HCT116 (cell line): ENCODE measurements at regions not wholly inside any gene's neighbourhood (a gene's known extent, or its start where the extent isn't known, plus 50 kb on each side); places are given as distances from the start of the nearest gene placed in this dataset.

ENCODE experiments used
- ATAC-seq: fragments of 200-7000 bp; cut with Tn5 transposase; 2 replicates; pipeline ENCODE4 v1.9.1; 2020; ENCODE audit warnings: mild to moderate bottlenecking, moderate library complexity
- BruUV-seq: library from RNA; stranded (reverse); fragments of 400-500 nt; replicated peaks from 2 replicates; lab custom pipeline; 2021; lab: Mats Ljungman, UMichigan
- CTCF ChIA-PET: fragments of 300-600 bp; sonication (Branson Sonifier 250); formaldehyde crosslinking; loops from one replicate; lab custom pipeline; 2021; ENCODE audit warnings: antibody characterized with exemption; lab: Charles Lee
- POLR2A ChIA-PET: fragments of 300-600, 350-600 bp; sonication (Branson Sonifier 250); formaldehyde crosslinking; loops from one replicate; lab custom pipeline; 2021; ENCODE audit warnings: antibody characterized with exemption; lab: Charles Lee
- RAD21 ChIA-PET, 2 experiments: fragments of 300-600 bp; sonication (Branson Sonifier 250); formaldehyde crosslinking; loops; one replicate each; lab custom pipeline; 2023; ENCODE audit warnings: low total read pairs in 2 of 2; ENCODE audit not compliant: uncharacterized antibody in 2 of 2, unreplicated experiment in 2 of 2, low non-redundant PET in 1 of 2; lab: Charles Lee
- DNase-seq: peaks from one replicate; pipeline ENCODE4 v3.0.0-alpha.2; 2010; ENCODE audit warnings: low read depth, low spot score
- H2AFZ ChIP-seq: fragments of 200-600 bp; shearing (Covaris generic), sonication (generic); 2 replicates; pipeline ENCODE4 v1.6.1; 2017; ENCODE audit warnings: low read depth, mixed run types, mixed read lengths, antibody characterized with exemption, low read length; ENCODE audit not compliant: poor library complexity, severe bottlenecking
- H3K27ac ChIP-seq: 2 replicates; pipeline ENCODE4 v1.5.1; 2012; ENCODE audit warnings: low read depth, low read length
- H3K27me3 ChIP-seq: fragments of 200-600 bp; sonication (generic); 2 replicates; pipeline ENCODE4 v1.6.1; 2016; ENCODE audit warnings: mixed run types, low read length, mixed read lengths; ENCODE audit not compliant: insufficient read depth
- H3K36me3 ChIP-seq, 2 experiments: fragments of 200-500 bp in 1 of 2; fragments of 200-600 bp in 1 of 2; sonication (Bioruptor generic) in 1 of 2; sonication (generic) in 1 of 2; 2 replicates each; pipeline versions ENCODE4 v1.5.1 to v1.6.1; 2014 to 2016; ENCODE audit warnings: low read length in 2 of 2, inconsistent platforms in 1 of 2, mixed read lengths in 1 of 2, mixed run types in 1 of 2; ENCODE audit not compliant: insufficient read depth in 2 of 2, control insufficient read depth in 1 of 2
- H3K4me1 ChIP-seq, 2 experiments: fragments of 200-600 bp in 1 of 2; sonication (generic) in 1 of 2; 2 replicates each; pipeline versions ENCODE4 v1.5.1 to v1.6.1; 2012 to 2017; ENCODE audit warnings: low read length in 2 of 2, inconsistent platforms in 1 of 2, mild to moderate bottlenecking in 1 of 2, mixed read lengths in 1 of 2, mixed run types in 1 of 2, moderate library complexity in 1 of 2; ENCODE audit not compliant: insufficient read depth in 2 of 2, control insufficient read depth in 1 of 2
- H3K4me2 ChIP-seq: fragments of 200-600 bp; sonication (generic); 2 replicates; pipeline ENCODE4 v1.6.1; 2017; ENCODE audit warnings: mixed run types, low read length, mixed read lengths
- H3K4me3 ChIP-seq, 2 experiments: fragments of 200-600 bp in 1 of 2; sonication (generic) in 1 of 2; replicated peaks in 1 of 2; 2 replicates each; pipeline ENCODE4 v1.5.1; 2011 to 2016; ENCODE audit warnings: low read length in 2 of 2, control low read depth in 1 of 2, low read depth in 1 of 2, mild to moderate bottlenecking in 1 of 2, mixed read lengths in 1 of 2, mixed run types in 1 of 2
- H3K79me2 ChIP-seq: fragments of 200-600 bp; sonication (generic); 2 replicates; pipeline ENCODE4 v1.6.1; 2017; ENCODE audit warnings: mild to moderate bottlenecking, mixed run types, low read length, moderate library complexity, mixed read lengths; ENCODE audit not compliant: insufficient read depth
- H3K9ac ChIP-seq: fragments of 200-600 bp; sonication (generic); 2 replicates; pipeline ENCODE4 v1.6.1; 2016; ENCODE audit warnings: low read length, mixed read lengths
- H3K9me2 ChIP-seq: fragments of 200-600 bp; sonication (generic), shearing (Covaris generic); 2 replicates; pipeline ENCODE4 v1.6.1; 2017; ENCODE audit warnings: mixed run types, mild to moderate bottlenecking, moderate library complexity; ENCODE audit not compliant: insufficient read depth
- H3K9me3 ChIP-seq, 2 experiments: fragments of 200-500 bp in 1 of 2; fragments of 200-600 bp in 1 of 2; sonication (Bioruptor generic) in 1 of 2; sonication (generic) in 1 of 2; 2 replicates each; pipeline ENCODE4 v1.6.1; 2014 to 2017; ENCODE audit warnings: low read length in 2 of 2, mixed read lengths in 2 of 2, inconsistent platforms in 1 of 2, low read depth in 1 of 2, mild to moderate bottlenecking in 1 of 2, mixed run types in 1 of 2, moderate library complexity in 1 of 2; ENCODE audit not compliant: control insufficient read depth in 1 of 2, insufficient read depth in 1 of 2
- H4K20me1 ChIP-seq: fragments of 200-600 bp; sonication (generic), shearing (Covaris generic); 2 replicates; pipeline ENCODE4 v1.6.1; 2017; ENCODE audit warnings: mixed run types, mild to moderate bottlenecking, moderate library complexity; ENCODE audit not compliant: insufficient read depth
- ATF3 ChIP-seq: IDR thresholded peaks from 2 replicates; pipeline ENCODE4 v1.6.1; 2012
- CBX3 ChIP-seq: IDR thresholded peaks from 2 replicates; pipeline ENCODE4 v1.6.1; 2012; ENCODE audit warnings: low read depth
- EZH2 ChIP-seq: fragments of 200-600 bp; sonication (generic); IDR thresholded peaks from 2 replicates; pipeline ENCODE4 v1.6.1; 2017; ENCODE audit warnings: antibody characterized with exemption, mixed run types
- EZH2phosphoT487 ChIP-seq: fragments of 200-600 bp; IDR thresholded peaks from 2 replicates; pipeline ENCODE4 v1.6.1; 2018; ENCODE audit warnings: antibody characterized with exemption, borderline replicate concordance
- JUND ChIP-seq: IDR thresholded peaks from 2 replicates; pipeline ENCODE4 v1.6.1; 2012
- MAX ChIP-seq: IDR thresholded peaks from 2 replicates; pipeline ENCODE4 v1.6.1; 2012
- SIN3A ChIP-seq: IDR thresholded peaks from 2 replicates; pipeline ENCODE4 v1.6.1; 2012; ENCODE audit warnings: low read depth
- SRF ChIP-seq: IDR thresholded peaks from 2 replicates; pipeline ENCODE4 v1.6.1; 2012; ENCODE audit warnings: low read depth
- YY1 ChIP-seq: IDR thresholded peaks from 2 replicates; pipeline ENCODE4 v1.6.1; 2011; ENCODE audit warnings: low read length, low read depth, moderate library complexity, mild to moderate bottlenecking; ENCODE audit not compliant: insufficient replicate concordance; ENCODE audit errors: extremely low read depth
- ZBTB33 ChIP-seq: IDR thresholded peaks from 2 replicates; pipeline ENCODE4 v1.6.1; 2011; ENCODE audit warnings: mild to moderate bottlenecking, low read length, moderate library complexity; ENCODE audit not compliant: insufficient replicate concordance; ENCODE audit errors: extremely low read depth
- ZFX ChIP-seq: fragments of 450-650 bp; IDR thresholded peaks from 2 replicates; pipeline ENCODE4 v1.6.1; 2017
- ZNF274 ChIP-seq: fragments of 200-500 bp; sonication (Bioruptor generic); IDR thresholded peaks from 2 replicates; pipeline ENCODE4 v1.6.1; 2014; ENCODE audit warnings: mild to moderate bottlenecking, low read depth, low read length, inconsistent platforms
- intact Hi-C: fragments of 100-400 bp; cut with micrococcal nuclease; formaldehyde crosslinking; loops from 2 replicates; pipeline ENCODE4 v1.10.0; 2022

GRCh38 chr18:33517950-33518349 lies 60.1 kb upstream of the ASXL3 start:
- RAD21 ChIA-PET, result no interaction called here
- no peak overlapping the region for H2AFZ ChIP-seq

More at GRCh38 chr18:33517950-33518349, 60.1 kb upstream of the ASXL3 start:
- Histone ChIP-seq H3K27me3 (no peaks in the 10 kb centered on the region), H3K4me2 (no peak overlapping the region), H3K79me2 (no peaks in the 10 kb centered on the region), H3K27ac (no peak overlapping the region), H3K36me3 (no peaks in the 10 kb centered on the region)
- BruUV-seq, result no TSS peak
- TF ChIP-seq SRF (no peak), EZH2phosphoT487 (no peak), JUND (no peak), CBX3 (no peak), ZBTB33 (no peak), YY1 (no peak), ZNF274 (no peak), EZH2 (no peak), SIN3A (no peak), ZFX (no peak), MAX (no peak), ATF3 (no peak)
- TF ChIP-seq, all 23 proteins: peak for 0
- POLR2A ChIA-PET, result no interaction called here
- CTCF ChIA-PET, result no interaction called here
- Histone ChIP-seq H3K9me2 (no peaks in the 10 kb centered on the region), H3K4me3 (no peak overlapping the region), H3K9ac (no peak overlapping the region), H3K9me3 (peaks cover 5 to 8% of the 10 kb centered on the region in 2 experiments; a peak in 2 of 4 replicates), H3K4me1 (no peaks in the 10 kb centered on the region), H4K20me1 (no peaks in the 10 kb centered on the region)
- intact Hi-C loops, result no loop called here
- ATAC-seq, result no peak
- no peak for DNase-seq
